ENCODE measurements at regions not wholly inside any gene's neighbourhood (a gene's known extent, or its start where the extent isn't known, plus 50 kb on each side); places are given as distances from the start of the nearest gene placed in this dataset.
"Not testable (repeated sequence)": the region's sequence is repeated elsewhere in the genome, so short reads cannot be mapped to it uniquely, and the experiment has no call there.

- not testable (repeated sequence) for TF ChIP-seq EZH2phosphoT487 (IDR thresholded peaks at IDR 0.05; ENCODE audit: insufficient read depth, low read depth); EZH2 (IDR thresholded peaks at IDR 0.05; ENCODE audit: insufficient read depth, poor library complexity, severe bottlenecking)
These were observed 186.8 kb upstream of the EOLA2 start for GRCh38 chrX:150125045-150125444.
